Panc1 (cell line): ENCODE measurements at regions not wholly inside any gene's neighbourhood (a gene's known extent, or its start where the extent isn't known, plus 50 kb on each side); places are given as distances from the start of the nearest gene placed in this dataset.

Experiments used
- POLR2AphosphoS5 ChIP-seq: IDR thresholded peaks from 2 replicates; pipeline ENCODE4 v1.6.1; 2012; ENCODE audit warnings: mild to moderate bottlenecking, low read depth, low read length, moderate library complexity
- TCF7L2 ChIP-seq: IDR thresholded peaks from 2 replicates; pipeline ENCODE4 v1.6.1; 2011; ENCODE audit warnings: mild to moderate bottlenecking, low read depth, low read length, inconsistent platforms
- TF ChIP-seq, protein P1 (sequence below): fragments of 450-650 bp; IDR thresholded peaks from 2 replicates; pipeline ENCODE4 v1.5.1; 2017; ENCODE audit warnings: mild to moderate bottlenecking
- TF ChIP-seq, protein P2 (sequence below), 2 experiments: IDR thresholded peaks; 2 replicates each; pipeline ENCODE4 v1.6.1; 2011 to 2012; ENCODE audit warnings: low read depth in 2 of 2, control low read depth in 1 of 2, low read length in 1 of 2, mild to moderate bottlenecking in 1 of 2, moderate library complexity in 1 of 2; ENCODE audit not compliant: insufficient read depth in 1 of 2

DNA sequence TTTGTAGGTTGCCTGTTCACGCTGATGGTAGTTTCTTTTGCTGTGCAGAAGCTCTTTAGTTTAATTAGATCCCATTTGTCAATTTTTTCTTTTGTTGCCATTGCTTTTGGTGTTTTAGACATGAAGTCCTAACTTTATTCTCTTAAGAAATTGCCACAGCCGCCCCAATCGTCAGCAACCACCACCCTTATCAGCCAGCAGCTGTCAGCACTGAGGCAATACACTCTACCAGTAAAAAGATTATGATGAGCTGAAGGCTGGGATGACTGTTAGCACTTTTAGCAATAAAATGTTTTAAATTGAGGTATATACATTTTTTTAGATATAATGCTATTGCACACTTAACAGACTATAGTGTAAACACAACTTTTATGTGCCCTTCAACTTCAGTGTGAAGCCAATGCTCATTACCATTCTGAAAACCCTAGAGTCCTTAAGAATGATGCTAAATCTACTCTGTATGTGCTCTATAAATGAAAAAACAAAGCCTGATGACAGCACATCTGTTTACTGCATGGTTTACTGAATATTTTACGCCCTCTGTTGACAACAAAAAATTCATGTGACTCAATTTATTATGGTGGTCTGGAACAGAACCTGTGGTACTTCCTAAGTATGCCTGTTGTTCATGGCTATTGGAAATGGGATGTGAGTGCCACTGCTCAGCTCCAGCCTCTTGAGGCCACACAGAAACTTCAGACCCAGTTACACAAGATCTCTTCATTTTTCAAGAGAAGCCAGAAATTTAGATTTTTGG is 197.4 kb downstream of the DUSP6 start:
- TF ChIP-seq POLR2AphosphoS5, result no peak
- TF ChIP-seq, protein P1, sequence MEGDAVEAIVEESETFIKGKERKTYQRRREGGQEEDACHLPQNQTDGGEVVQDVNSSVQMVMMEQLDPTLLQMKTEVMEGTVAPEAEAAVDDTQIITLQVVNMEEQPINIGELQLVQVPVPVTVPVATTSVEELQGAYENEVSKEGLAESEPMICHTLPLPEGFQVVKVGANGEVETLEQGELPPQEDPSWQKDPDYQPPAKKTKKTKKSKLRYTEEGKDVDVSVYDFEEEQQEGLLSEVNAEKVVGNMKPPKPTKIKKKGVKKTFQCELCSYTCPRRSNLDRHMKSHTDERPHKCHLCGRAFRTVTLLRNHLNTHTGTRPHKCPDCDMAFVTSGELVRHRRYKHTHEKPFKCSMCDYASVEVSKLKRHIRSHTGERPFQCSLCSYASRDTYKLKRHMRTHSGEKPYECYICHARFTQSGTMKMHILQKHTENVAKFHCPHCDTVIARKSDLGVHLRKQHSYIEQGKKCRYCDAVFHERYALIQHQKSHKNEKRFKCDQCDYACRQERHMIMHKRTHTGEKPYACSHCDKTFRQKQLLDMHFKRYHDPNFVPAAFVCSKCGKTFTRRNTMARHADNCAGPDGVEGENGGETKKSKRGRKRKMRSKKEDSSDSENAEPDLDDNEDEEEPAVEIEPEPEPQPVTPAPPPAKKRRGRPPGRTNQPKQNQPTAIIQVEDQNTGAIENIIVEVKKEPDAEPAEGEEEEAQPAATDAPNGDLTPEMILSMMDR, result peak; percentile 6; the same call in 1 of the 2 replicates
- TF ChIP-seq, protein P2, sequence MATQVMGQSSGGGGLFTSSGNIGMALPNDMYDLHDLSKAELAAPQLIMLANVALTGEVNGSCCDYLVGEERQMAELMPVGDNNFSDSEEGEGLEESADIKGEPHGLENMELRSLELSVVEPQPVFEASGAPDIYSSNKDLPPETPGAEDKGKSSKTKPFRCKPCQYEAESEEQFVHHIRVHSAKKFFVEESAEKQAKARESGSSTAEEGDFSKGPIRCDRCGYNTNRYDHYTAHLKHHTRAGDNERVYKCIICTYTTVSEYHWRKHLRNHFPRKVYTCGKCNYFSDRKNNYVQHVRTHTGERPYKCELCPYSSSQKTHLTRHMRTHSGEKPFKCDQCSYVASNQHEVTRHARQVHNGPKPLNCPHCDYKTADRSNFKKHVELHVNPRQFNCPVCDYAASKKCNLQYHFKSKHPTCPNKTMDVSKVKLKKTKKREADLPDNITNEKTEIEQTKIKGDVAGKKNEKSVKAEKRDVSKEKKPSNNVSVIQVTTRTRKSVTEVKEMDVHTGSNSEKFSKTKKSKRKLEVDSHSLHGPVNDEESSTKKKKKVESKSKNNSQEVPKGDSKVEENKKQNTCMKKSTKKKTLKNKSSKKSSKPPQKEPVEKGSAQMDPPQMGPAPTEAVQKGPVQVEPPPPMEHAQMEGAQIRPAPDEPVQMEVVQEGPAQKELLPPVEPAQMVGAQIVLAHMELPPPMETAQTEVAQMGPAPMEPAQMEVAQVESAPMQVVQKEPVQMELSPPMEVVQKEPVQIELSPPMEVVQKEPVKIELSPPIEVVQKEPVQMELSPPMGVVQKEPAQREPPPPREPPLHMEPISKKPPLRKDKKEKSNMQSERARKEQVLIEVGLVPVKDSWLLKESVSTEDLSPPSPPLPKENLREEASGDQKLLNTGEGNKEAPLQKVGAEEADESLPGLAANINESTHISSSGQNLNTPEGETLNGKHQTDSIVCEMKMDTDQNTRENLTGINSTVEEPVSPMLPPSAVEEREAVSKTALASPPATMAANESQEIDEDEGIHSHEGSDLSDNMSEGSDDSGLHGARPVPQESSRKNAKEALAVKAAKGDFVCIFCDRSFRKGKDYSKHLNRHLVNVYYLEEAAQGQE (IDR thresholded peaks at IDR 0.05; ENCODE audit: insufficient read depth in 1 of 2, low read depth in 2 of 2, low read length in 1 of 2), result no peak
- no peak for TF ChIP-seq TCF7L2
